GM19395 (cell line): ENCODE measurements at regions not wholly inside any gene's neighbourhood (a gene's known extent, or its start where the extent isn't known, plus 50 kb on each side); places are given as distances from the start of the nearest gene placed in this dataset.
"Not testable (repeated sequence)": the region's sequence is repeated elsewhere in the genome, so short reads cannot be mapped to it uniquely, and the experiment has no call there.

Experiments used
- ATAC-seq: cut with Tn5 transposase; IDR thresholded peaks from one replicate; pipeline ENCODE4 v1.9.1; 2021; ENCODE audit warnings: mild to moderate bottlenecking, moderate library complexity; ENCODE audit not compliant: unreplicated experiment

GRCh38 chr6:112401083-112401482 lies 54.0 kb downstream of the RFPL4B start:
- ATAC-seq: no peak

- no peak for ATAC-seq
Observed at GRCh38 chr6:112407101-112407590, 60.0 kb downstream of the RFPL4B start.

- no peak for ATAC-seq
Observed at GRCh38 chr6:112408522-112408921, 61.4 kb downstream of the RFPL4B start.

GRCh38 chr6:112409311-112409710 lies 62.2 kb downstream of the RFPL4B start:
- no peak for ATAC-seq

- no peak for ATAC-seq
Observed at GRCh38 chr6:112413780-112414179, 66.7 kb downstream of the RFPL4B start.

GRCh38 chr6:112415366-112415765 lies 68.2 kb downstream of the RFPL4B start:
- no peak for ATAC-seq

- no peak for ATAC-seq
Observed at GRCh38 chr6:112416866-112417265, 69.7 kb downstream of the RFPL4B start.

GRCh38 chr6:112427011-112427410 lies 79.9 kb downstream of the RFPL4B start:
- not testable (repeated sequence) for ATAC-seq

GRCh38 chr6:112427499-112427898 lies 80.4 kb downstream of the RFPL4B start:
- no peak for ATAC-seq

- no peak for ATAC-seq
Observed at GRCh38 chr6:112428477-112428876, 81.3 kb downstream of the RFPL4B start.

GRCh38 chr6:112429226-112429625 lies 82.1 kb downstream of the RFPL4B start:
- no peak for ATAC-seq

GRCh38 chr6:112431803-112432202 lies 84.7 kb downstream of the RFPL4B start:
- no peak for ATAC-seq

- no peak for ATAC-seq
Observed at GRCh38 chr6:112432853-112433252, 85.7 kb downstream of the RFPL4B start.

GRCh38 chr6:112433457-112433856 lies 86.3 kb downstream of the RFPL4B start:
- ATAC-seq: no peak

GRCh38 chr6:112434896-112435435 lies 87.8 kb downstream of the RFPL4B start:
- no peak for ATAC-seq

GRCh38 chr6:112437058-112437457 lies 89.9 kb downstream of the RFPL4B start:
- ATAC-seq: no peak

- no peak for ATAC-seq
Observed at GRCh38 chr6:112439010-112439409, 91.9 kb downstream of the RFPL4B start.

GRCh38 chr6:112439432-112439831 lies 92.3 kb downstream of the RFPL4B start:
- no peak for ATAC-seq

GRCh38 chr6:112441607-112442006 lies 94.5 kb downstream of the RFPL4B start:
- ATAC-seq: no peak

GRCh38 chr6:112443179-112444065 lies 96.3 kb downstream of the RFPL4B start:
- ATAC-seq: no peak

GRCh38 chr6:112448786-112449185 lies 101.7 kb downstream of the RFPL4B start:
- ATAC-seq: not testable (repeated sequence)

GRCh38 chr6:112450663-112451062 lies 103.5 kb downstream of the RFPL4B start:
- no peak for ATAC-seq
